ENCODE measurements at regions not wholly inside any gene's neighbourhood (a gene's known extent, or its start where the extent isn't known, plus 50 kb on each side); places are given as distances from the start of the nearest gene placed in this dataset.

DNA sequence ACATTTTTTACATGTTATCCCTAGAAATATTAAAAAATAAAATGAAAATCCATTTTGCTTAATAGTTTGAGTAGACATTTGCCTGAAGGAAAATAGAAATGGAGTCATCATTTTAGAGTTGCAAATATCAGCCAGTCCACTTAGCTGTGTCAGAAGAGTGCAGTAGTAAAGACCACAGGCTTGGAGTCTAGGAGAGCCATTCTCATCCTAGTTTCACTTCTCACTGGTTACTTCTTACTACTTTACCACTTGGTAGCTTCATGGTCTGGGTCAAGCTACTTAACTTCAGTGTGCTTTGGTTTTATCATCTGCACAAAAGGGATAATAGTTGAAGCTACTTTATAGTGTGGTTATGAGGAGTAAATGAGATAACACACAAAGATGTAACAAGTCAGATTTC, 286.5 kb upstream of the NBEA start:
- Histone ChIP-seq H2AFZ (ENCODE audit: low read depth, low read length) (no peak overlapping the region), H3K9me3 (ENCODE audit: low read length) (no peaks in the 10 kb centered on the region), H3K27me3 (ENCODE audit: insufficient read depth, low read length) (no peaks in the 10 kb centered on the region), H3K4me1 (ENCODE audit: insufficient read depth, low read length) (no peaks in the 10 kb centered on the region), H3K36me3 (ENCODE audit: insufficient read depth, low read length) (no peaks in the 10 kb centered on the region), H3K4me3 (ENCODE audit: low read length) (no peak overlapping the region)

DNA sequence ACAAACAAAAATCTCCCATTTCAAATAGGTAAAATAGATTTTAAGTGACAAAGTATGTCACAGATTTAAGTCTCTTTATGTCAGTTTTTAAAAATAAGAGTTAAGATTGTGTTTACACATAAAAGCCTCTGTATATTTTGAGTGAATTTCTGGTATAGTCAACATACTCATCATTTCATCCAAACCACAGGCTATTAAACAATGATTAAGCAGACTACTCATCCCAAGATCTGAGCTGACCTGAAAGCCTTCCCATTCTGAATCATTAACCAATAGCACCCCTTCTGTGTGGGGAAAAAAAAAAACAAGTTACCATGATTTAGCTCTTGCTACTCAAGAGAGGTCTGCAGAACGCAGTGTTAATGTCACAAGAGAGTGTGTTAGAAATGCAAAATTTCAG, 284.4 kb upstream of the NBEA start:
- Histone ChIP-seq H3K27me3 (ENCODE audit: insufficient read depth, low read length) (no peaks in the 10 kb centered on the region), H3K4me3 (ENCODE audit: low read length) (no peak overlapping the region), H3K9me3 (ENCODE audit: low read length) (no peaks in the 10 kb centered on the region), H3K36me3 (ENCODE audit: insufficient read depth, low read length) (no peaks in the 10 kb centered on the region), H3K4me1 (ENCODE audit: insufficient read depth, low read length) (no peaks in the 10 kb centered on the region), H2AFZ (ENCODE audit: low read depth, low read length) (no peak overlapping the region)

- Histone ChIP-seq H3K4me3 (ENCODE audit: low read length) (no peak overlapping the region), H3K27me3 (ENCODE audit: insufficient read depth, low read length) (no peaks in the 10 kb centered on the region), H3K4me1 (ENCODE audit: insufficient read depth, low read length) (no peaks in the 10 kb centered on the region), H3K36me3 (ENCODE audit: insufficient read depth, low read length) (no peaks in the 10 kb centered on the region), H3K9me3 (ENCODE audit: low read length) (no peaks in the 10 kb centered on the region), H2AFZ (ENCODE audit: low read depth, low read length) (no peak overlapping the region)
Observed at GRCh38 chr13:34667286-34668218, 274.5 kb upstream of the NBEA start.

- Histone ChIP-seq H3K27me3 (ENCODE audit: insufficient read depth, low read length) (no peaks in the 10 kb centered on the region), H3K4me1 (ENCODE audit: insufficient read depth, low read length) (no peaks in the 10 kb centered on the region), H3K4me3 (ENCODE audit: low read length) (no peak overlapping the region), H2AFZ (ENCODE audit: low read depth, low read length) (no peak overlapping the region), H3K36me3 (ENCODE audit: insufficient read depth, low read length) (no peaks in the 10 kb centered on the region), H3K9me3 (ENCODE audit: low read length) (no peaks in the 10 kb centered on the region)
Observed at GRCh38 chr13:34671137-34671536, 270.9 kb upstream of the NBEA start.

DNA sequence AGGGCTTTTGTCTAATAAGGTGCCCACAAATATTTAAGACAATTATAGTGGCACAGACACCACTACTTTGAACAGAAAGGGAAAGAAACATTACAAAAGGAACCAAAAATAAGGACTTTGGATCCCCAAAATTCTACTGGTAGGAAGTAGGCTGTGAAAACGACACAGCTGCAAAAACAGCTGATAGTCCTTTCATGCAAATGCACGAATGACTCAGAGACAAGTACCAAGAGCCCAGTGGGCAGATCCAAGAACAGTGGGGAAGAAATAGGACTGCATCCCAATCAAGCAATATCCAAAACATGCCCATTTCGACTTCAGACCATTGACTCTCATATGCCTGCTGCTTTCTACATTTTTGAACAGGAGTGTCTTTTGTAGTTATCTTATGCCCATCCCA, 269.4 kb upstream of the NBEA start:
- no peak overlapping the region for H2AFZ ChIP-seq (ENCODE audit: low read depth, low read length)
- H3K9me3 ChIP-seq (ENCODE audit: low read length), result no peaks in the 10 kb centered on the region
- no peak overlapping the region for H3K4me3 ChIP-seq (ENCODE audit: low read length)
- no peaks in the 10 kb centered on the region for H3K27me3 ChIP-seq (ENCODE audit: insufficient read depth, low read length)
- H3K4me1 ChIP-seq (ENCODE audit: insufficient read depth, low read length), result no peaks in the 10 kb centered on the region
- H3K36me3 ChIP-seq (ENCODE audit: insufficient read depth, low read length), result no peaks in the 10 kb centered on the region

- Histone ChIP-seq H2AFZ (ENCODE audit: low read depth, low read length) (no peak overlapping the region), H3K27me3 (ENCODE audit: insufficient read depth, low read length) (no peaks in the 10 kb centered on the region), H3K9me3 (ENCODE audit: low read length) (no peaks in the 10 kb centered on the region), H3K4me3 (ENCODE audit: low read length) (no peak overlapping the region), H3K4me1 (ENCODE audit: insufficient read depth, low read length) (no peaks in the 10 kb centered on the region), H3K36me3 (ENCODE audit: insufficient read depth, low read length) (no peaks in the 10 kb centered on the region)
Observed at GRCh38 chr13:34675626-34676025, 266.4 kb upstream of the NBEA start.

GRCh38 chr13:34678154-34678553, 263.9 kb upstream of the NBEA start:
- H3K9me3 ChIP-seq (ENCODE audit: low read length), result no peaks in the 10 kb centered on the region
- no peak overlapping the region for H3K4me3 ChIP-seq (ENCODE audit: low read length)
- H3K27me3 ChIP-seq (ENCODE audit: insufficient read depth, low read length), result no peaks in the 10 kb centered on the region
- H2AFZ ChIP-seq (ENCODE audit: low read depth, low read length), result no peak overlapping the region
- H3K36me3 ChIP-seq (ENCODE audit: insufficient read depth, low read length), result no peaks in the 10 kb centered on the region
- H3K4me1 ChIP-seq (ENCODE audit: insufficient read depth, low read length), result no peaks in the 10 kb centered on the region

DNA sequence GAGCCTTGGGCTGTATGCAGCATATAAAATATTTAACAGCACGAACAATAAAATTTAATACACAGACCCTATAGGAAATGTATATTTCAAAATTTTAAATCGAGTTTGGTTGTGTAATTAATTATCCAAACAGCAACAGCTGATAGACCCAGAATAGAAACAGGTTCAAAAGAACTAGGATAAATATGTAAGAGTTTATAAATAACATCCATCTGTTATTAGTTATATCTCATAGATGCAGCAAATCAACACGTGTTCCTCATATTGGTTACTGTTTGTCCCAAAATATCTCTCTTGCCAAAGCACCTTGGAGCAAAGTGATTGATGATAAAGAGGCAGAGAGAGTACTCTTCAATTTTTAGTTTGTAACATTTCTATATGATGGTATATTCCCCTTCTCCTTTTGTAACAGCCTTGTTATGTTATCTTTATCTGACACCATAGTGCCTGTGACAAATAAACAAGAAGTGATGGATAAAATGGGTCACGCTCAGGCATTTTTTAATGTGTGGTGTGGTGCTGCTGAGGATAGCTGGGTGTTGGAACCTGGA, 260.6 kb upstream of the NBEA start:
- Histone ChIP-seq H3K4me3 (ENCODE audit: low read length) (no peak overlapping the region), H3K4me1 (ENCODE audit: insufficient read depth, low read length) (no peaks in the 10 kb centered on the region), H2AFZ (ENCODE audit: low read depth, low read length) (no peak overlapping the region), H3K27me3 (ENCODE audit: insufficient read depth, low read length) (no peaks in the 10 kb centered on the region), H3K36me3 (ENCODE audit: insufficient read depth, low read length) (no peaks in the 10 kb centered on the region), H3K9me3 (ENCODE audit: low read length) (no peaks in the 10 kb centered on the region)

DNA sequence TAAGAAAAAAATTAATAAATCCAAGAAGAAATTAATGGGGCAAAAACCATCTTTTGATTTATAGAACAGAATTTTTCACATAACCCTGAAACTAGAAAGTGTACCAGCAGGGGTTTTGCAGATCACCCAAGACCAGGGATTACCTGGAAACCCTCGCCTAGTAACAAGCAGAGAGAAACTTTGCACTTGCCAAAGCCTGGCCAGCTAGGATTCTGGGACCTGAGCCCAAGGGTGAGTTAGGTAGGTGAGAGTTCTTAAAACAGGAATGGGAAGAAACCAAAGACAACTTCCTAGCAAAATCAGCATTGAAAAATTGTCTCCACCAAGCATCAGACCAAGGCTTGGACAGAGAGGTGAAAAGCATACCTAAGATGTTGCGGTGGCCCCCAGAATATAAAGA, 247.0 kb upstream of the NBEA start:
- Histone ChIP-seq H3K4me1 (ENCODE audit: insufficient read depth, low read length) (no peaks in the 10 kb centered on the region), H2AFZ (ENCODE audit: low read depth, low read length) (no peak overlapping the region), H3K27me3 (ENCODE audit: insufficient read depth, low read length) (no peaks in the 10 kb centered on the region), H3K4me3 (ENCODE audit: low read length) (no peak overlapping the region), H3K9me3 (ENCODE audit: low read length) (no peaks in the 10 kb centered on the region), H3K36me3 (ENCODE audit: insufficient read depth, low read length) (no peaks in the 10 kb centered on the region)

GRCh38 chr13:34696296-34696695, 245.8 kb upstream of the NBEA start:
- Histone ChIP-seq H3K9me3 (ENCODE audit: low read length) (no peaks in the 10 kb centered on the region), H3K36me3 (ENCODE audit: insufficient read depth, low read length) (no peaks in the 10 kb centered on the region), H2AFZ (ENCODE audit: low read depth, low read length) (no peak overlapping the region), H3K27me3 (ENCODE audit: insufficient read depth, low read length) (no peaks in the 10 kb centered on the region), H3K4me3 (ENCODE audit: low read length) (no peak overlapping the region), H3K4me1 (ENCODE audit: insufficient read depth, low read length) (no peaks in the 10 kb centered on the region)

GRCh38 chr13:34696741-34697140, 245.3 kb upstream of the NBEA start:
- no peak overlapping the region for H3K4me3 ChIP-seq (ENCODE audit: low read length)
- H2AFZ ChIP-seq (ENCODE audit: low read depth, low read length), result no peak overlapping the region
- no peaks in the 10 kb centered on the region for H3K9me3 ChIP-seq (ENCODE audit: low read length)
- no peaks in the 10 kb centered on the region for H3K4me1 ChIP-seq (ENCODE audit: insufficient read depth, low read length)
- no peaks in the 10 kb centered on the region for H3K27me3 ChIP-seq (ENCODE audit: insufficient read depth, low read length)
- no peaks in the 10 kb centered on the region for H3K36me3 ChIP-seq (ENCODE audit: insufficient read depth, low read length)

DNA sequence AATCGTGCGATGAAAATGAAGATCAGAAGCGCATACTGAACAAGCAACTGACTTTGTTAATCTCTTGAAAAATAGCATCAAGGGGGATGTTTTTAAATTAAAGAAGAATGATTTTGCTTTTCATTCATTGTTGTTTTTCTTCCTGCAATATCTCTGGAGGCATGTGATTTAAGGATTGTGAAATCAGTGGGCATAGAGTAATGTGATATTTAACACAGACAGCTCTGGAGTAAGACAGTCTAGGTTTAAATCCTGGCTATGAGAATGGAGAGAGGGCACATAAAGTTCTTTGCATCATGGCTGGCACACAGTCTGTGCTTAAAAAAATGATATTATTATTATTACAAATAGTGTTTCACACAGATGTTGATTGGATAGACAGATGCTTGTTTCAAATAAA, 243.1 kb upstream of the NBEA start:
- Histone ChIP-seq H3K9me3 (ENCODE audit: low read length) (no peaks in the 10 kb centered on the region), H3K27me3 (ENCODE audit: insufficient read depth, low read length) (no peaks in the 10 kb centered on the region), H2AFZ (ENCODE audit: low read depth, low read length) (no peak overlapping the region), H3K4me1 (ENCODE audit: insufficient read depth, low read length) (no peaks in the 10 kb centered on the region), H3K36me3 (ENCODE audit: insufficient read depth, low read length) (no peaks in the 10 kb centered on the region), H3K4me3 (ENCODE audit: low read length) (no peak overlapping the region)

DNA sequence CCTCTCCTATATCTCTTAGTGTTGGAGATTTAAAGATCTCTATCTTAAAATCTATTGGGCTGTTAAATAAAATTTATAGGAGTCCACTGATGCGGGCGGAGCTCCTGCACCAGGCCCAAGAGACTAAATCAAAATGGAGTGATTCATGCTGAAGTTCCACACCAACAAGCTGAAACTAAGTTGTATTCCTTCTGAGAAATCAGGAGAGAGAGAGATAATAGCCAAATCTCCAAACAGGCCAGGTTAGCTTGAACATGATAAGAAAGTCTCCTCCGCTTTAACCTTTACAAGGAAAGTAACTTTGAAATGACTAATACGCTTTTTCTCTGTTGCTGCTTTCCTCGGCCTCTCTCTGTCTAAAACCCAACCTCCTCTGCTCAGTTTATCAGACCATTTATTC, 241.9 kb upstream of the NBEA start:
- no peaks in the 10 kb centered on the region for H3K36me3 ChIP-seq (ENCODE audit: insufficient read depth, low read length)
- H3K27me3 ChIP-seq (ENCODE audit: insufficient read depth, low read length), result no peaks in the 10 kb centered on the region
- H3K9me3 ChIP-seq (ENCODE audit: low read length), result no peaks in the 10 kb centered on the region
- no peaks in the 10 kb centered on the region for H3K4me1 ChIP-seq (ENCODE audit: insufficient read depth, low read length)
- H2AFZ ChIP-seq (ENCODE audit: low read depth, low read length), result no peak overlapping the region
- H3K4me3 ChIP-seq (ENCODE audit: low read length), result no peak overlapping the region

- no peaks in the 10 kb centered on the region for H3K9me3 ChIP-seq (ENCODE audit: low read length)
- no peaks in the 10 kb centered on the region for H3K36me3 ChIP-seq (ENCODE audit: insufficient read depth, low read length)
- no peak overlapping the region for H3K4me3 ChIP-seq (ENCODE audit: low read length)
- no peaks in the 10 kb centered on the region for H3K27me3 ChIP-seq (ENCODE audit: insufficient read depth, low read length)
- H2AFZ ChIP-seq (ENCODE audit: low read depth, low read length), result no peak overlapping the region
- no peaks in the 10 kb centered on the region for H3K4me1 ChIP-seq (ENCODE audit: insufficient read depth, low read length)
Observed at GRCh38 chr13:34701919-34702318, 240.2 kb upstream of the NBEA start.

Data from neuron (in vitro differentiated cells).